Peyer's patch (tissue), 4 donors: ENCODE measurements at regions not wholly inside any gene's neighbourhood (a gene's known extent, or its start where the extent isn't known, plus 50 kb on each side); places are given as distances from the start of the nearest gene placed in this dataset.

Source experiments
- CTCF ChIP-seq, 6 experiments: fragments of 450-650 bp in 4 of 6; fragments of 200-600 bp in 2 of 6; sonication (generic) in 1 of 6; IDR thresholded peaks; one replicate each; pipeline ENCODE4 v1.5.1; 2017 to 2019; ENCODE audit warnings: antibody characterized with exemption in 6 of 6, mild to moderate bottlenecking in 3 of 6, moderate library complexity in 1 of 6
- POLR2A ChIP-seq, 2 donors: fragments of 450-650 bp; IDR thresholded peaks; one replicate each; pipeline ENCODE4 v1.5.1; 2017; ENCODE audit warnings: antibody characterized with exemption in 2 of 2, mild to moderate bottlenecking in 2 of 2, moderate library complexity in 2 of 2

- TF ChIP-seq CTCF (IDR thresholded peaks at IDR 0.05) (no peak), POLR2A (IDR thresholded peaks at IDR 0.05) (no peak)
These were observed 87.0 kb upstream of the ST8SIA2 start for GRCh38 chr15:92306663-92307062.
